Osteocyte (in vitro differentiated cells): ENCODE measurements at regions not wholly inside any gene's neighbourhood (a gene's known extent, or its start where the extent isn't known, plus 50 kb on each side); places are given as distances from the start of the nearest gene placed in this dataset.

Experiments used
- DNase-seq: peaks from one replicate; pipeline ENCODE4 v3.0.0; 2021; ENCODE audit warnings: mixed read lengths; ENCODE audit not compliant: unreplicated experiment; ENCODE audit errors: extremely low spot score
- H3K27ac Mint-ChIP-seq: one replicate; pipeline ENCODE4 v1.8.0; 2021; ENCODE audit warnings: mild to moderate bottlenecking, mixed read lengths; ENCODE audit not compliant: unreplicated experiment
- H3K27me3 Mint-ChIP-seq: one replicate; pipeline ENCODE4 v1.8.0; 2021; ENCODE audit warnings: mixed read lengths; ENCODE audit not compliant: unreplicated experiment
- H3K36me3 Mint-ChIP-seq: one replicate; pipeline ENCODE4 v1.8.0; 2021; ENCODE audit warnings: mixed read lengths; ENCODE audit not compliant: unreplicated experiment
- H3K4me1 Mint-ChIP-seq: one replicate; pipeline ENCODE4 v1.8.0; 2021; ENCODE audit warnings: mixed read lengths; ENCODE audit not compliant: unreplicated experiment
- H3K4me3 Mint-ChIP-seq: one replicate; pipeline ENCODE4 v1.8.0; 2021; ENCODE audit warnings: mild to moderate bottlenecking, moderate library complexity, mixed read lengths; ENCODE audit not compliant: unreplicated experiment
- H3K9me3 Mint-ChIP-seq: one replicate; pipeline ENCODE4 v1.8.0; 2021; ENCODE audit warnings: mixed read lengths; ENCODE audit not compliant: unreplicated experiment
- TF ChIP-seq, protein P1 (sequence below): fragments of 200-600 bp; sonication (generic); IDR thresholded peaks from 2 replicates; pipeline ENCODE4 v1.5.0; 2021; ENCODE audit warnings: antibody characterized with exemption, mild to moderate bottlenecking, moderate library complexity

DNA sequence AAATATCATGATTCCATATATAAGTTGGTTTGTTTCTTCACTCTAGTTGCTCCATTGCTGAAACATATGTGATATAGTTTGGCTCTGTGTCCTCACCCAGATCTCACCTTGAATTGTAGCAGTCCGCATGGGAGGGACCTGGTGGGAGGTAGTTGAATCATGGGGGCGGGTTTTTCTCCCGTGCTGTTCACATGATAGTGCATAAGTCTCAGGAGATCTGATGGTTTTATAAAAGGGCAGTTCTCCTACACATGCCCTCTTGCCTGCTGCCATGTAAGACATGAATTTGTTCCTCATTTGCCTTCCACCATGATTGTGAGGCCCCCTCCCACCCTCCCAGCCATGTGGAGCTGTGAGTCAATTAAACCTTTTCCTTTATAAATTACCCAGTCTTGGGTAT lies 915.5 kb downstream of the KCNJ2 start:
- no peak overlapping the region for H3K27ac Mint-ChIP-seq
- TF ChIP-seq, protein P1, sequence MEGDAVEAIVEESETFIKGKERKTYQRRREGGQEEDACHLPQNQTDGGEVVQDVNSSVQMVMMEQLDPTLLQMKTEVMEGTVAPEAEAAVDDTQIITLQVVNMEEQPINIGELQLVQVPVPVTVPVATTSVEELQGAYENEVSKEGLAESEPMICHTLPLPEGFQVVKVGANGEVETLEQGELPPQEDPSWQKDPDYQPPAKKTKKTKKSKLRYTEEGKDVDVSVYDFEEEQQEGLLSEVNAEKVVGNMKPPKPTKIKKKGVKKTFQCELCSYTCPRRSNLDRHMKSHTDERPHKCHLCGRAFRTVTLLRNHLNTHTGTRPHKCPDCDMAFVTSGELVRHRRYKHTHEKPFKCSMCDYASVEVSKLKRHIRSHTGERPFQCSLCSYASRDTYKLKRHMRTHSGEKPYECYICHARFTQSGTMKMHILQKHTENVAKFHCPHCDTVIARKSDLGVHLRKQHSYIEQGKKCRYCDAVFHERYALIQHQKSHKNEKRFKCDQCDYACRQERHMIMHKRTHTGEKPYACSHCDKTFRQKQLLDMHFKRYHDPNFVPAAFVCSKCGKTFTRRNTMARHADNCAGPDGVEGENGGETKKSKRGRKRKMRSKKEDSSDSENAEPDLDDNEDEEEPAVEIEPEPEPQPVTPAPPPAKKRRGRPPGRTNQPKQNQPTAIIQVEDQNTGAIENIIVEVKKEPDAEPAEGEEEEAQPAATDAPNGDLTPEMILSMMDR: no peak
- no peak for DNase-seq
- no peaks in the 10 kb centered on the region for H3K9me3 Mint-ChIP-seq
- peaks cover 7% of the 10 kb centered on the region for H3K27me3 Mint-ChIP-seq
- no peaks in the 10 kb centered on the region for H3K36me3 Mint-ChIP-seq
- H3K4me3 Mint-ChIP-seq: no peak overlapping the region
- no peaks in the 10 kb centered on the region for H3K4me1 Mint-ChIP-seq

DNA sequence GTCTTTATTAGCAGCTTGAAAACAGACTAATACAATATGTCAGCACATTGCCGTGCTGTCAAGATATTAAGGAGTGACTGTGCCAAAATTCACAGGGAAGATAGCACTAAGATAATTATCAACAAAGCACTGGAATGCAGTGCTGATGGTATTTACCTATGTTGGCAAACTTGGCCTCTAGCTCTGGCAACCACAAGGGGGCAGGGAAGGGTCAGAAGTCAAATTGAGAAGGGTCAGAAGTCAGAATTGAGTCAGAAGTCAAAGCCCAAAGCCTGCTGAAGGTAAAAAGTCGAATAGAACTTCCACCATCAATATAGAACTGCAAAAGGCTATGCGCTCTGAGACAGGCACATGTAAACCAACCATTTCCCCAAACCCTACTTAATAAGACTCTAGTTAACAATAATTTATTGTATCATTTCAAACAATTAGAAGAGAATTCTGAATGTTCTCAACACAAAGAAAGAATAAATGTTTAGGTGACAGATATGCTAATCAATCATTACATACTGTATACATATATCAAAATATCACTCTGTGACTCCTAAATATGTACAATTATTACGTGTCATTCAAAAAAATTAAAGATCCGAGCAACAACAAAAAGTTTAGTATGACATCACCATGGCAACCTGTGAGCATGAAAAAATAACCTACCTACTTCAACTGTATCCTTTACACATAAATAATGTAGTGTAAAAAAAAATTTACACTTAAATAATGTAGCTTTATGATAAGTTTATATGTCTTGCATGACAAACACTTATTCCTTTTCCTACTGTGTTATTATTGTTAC lies 916.1 kb downstream of the KCNJ2 start:
- Mint-ChIP-seq H3K9me3 (no peaks in the 10 kb centered on the region), H3K27ac (no peak overlapping the region), H3K27me3 (peaks cover 7% of the 10 kb centered on the region), H3K4me1 (no peaks in the 10 kb centered on the region), H3K36me3 (no peaks in the 10 kb centered on the region), H3K4me3 (no peak overlapping the region)
- TF ChIP-seq, protein P1: peak; percentile 17
- no peak for DNase-seq

DNA sequence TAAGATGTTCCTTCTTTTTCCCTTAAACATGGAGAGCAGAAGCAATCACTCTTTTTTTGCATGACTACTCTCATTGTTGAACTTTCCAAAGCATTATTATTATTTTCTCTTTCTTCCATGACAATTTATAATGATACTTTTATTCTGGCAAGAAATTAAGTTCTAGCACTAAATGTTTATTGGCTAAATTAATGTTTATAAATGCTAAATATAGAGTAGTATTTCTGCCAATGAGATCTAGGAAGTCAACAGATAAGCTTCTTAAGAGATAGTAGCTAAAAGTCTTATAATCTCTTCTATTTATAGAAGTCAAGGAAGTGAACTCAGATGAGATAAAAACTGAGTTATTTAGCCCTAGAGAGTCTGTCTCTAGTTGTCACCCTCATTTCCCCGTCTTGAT lies 920.1 kb downstream of the KCNJ2 start:
- Mint-ChIP-seq H3K27me3 (peaks cover 7% of the 10 kb centered on the region), H3K4me3 (no peak overlapping the region), H3K9me3 (peaks cover 10% of the 10 kb centered on the region), H3K27ac (no peak overlapping the region), H3K4me1 (no peaks in the 10 kb centered on the region), H3K36me3 (no peaks in the 10 kb centered on the region)
- TF ChIP-seq, protein P1: no peak
- DNase-seq: no peak

DNA sequence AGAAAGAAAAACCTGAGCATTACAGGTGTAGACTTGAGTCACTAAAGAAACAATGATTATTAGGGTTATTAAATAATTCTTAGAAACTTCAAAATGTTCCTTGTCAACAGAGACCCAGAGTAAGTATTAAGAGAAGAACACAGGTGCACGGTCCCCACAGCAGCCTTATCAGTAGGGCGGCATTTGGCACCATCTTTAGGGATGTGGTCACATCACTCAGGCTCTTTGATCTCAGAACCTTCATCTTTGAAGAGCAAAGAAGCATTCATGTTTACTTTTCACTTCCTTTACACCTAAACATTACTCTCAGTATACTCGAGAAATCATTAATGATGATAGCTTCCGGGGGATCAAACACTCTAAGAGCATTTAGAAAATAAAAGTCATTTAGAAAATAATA lies 928.7 kb downstream of the KCNJ2 start:
- Mint-ChIP-seq H3K4me3 (no peak overlapping the region), H3K27me3 (peaks cover 8% of the 10 kb centered on the region), H3K9me3 (peaks cover 13% of the 10 kb centered on the region), H3K27ac (no peak overlapping the region), H3K4me1 (no peaks in the 10 kb centered on the region), H3K36me3 (no peaks in the 10 kb centered on the region)
- TF ChIP-seq, protein P1: no peak
- DNase-seq: no peak

DNA sequence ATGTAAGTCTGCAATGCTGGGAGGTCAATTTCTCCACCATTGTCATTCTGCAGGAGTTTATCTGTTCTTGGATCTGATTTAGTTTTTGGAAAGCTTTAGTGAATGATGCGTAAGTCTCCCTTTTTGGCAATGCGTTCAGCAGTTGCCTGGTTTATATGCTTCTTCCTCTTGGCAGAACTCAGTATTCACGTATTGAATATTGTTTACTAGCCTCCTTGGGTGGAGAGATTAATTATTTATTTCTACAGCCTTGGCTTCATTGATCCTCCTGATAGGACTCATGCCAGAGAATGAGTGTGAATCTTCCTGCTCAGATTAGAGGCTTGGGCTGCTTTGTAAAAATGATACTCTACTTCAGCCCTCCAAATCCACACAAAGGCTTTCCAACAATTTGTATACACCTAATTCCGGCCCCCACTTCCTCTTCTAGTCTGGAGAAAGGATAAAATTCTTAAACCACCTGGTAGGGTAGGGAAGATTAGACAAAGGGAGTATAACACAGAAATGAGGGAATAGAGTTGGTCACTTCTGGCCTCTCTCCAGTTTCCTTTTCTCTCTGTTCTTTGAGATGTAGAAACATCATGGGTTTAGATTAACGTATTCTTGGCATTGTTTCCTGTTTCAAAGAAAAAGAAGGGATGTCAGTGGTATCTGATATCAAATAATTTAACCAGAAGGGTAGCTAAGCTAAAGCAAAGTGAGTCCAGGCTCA lies 929.8 kb downstream of the KCNJ2 start:
- H3K4me1 Mint-ChIP-seq: no peaks in the 10 kb centered on the region
- H3K36me3 Mint-ChIP-seq: no peaks in the 10 kb centered on the region
- H3K27ac Mint-ChIP-seq: no peak overlapping the region
- no peak for DNase-seq
- peaks cover 6% of the 10 kb centered on the region for H3K9me3 Mint-ChIP-seq
- TF ChIP-seq, protein P1: no peak
- peaks cover 8% of the 10 kb centered on the region for H3K27me3 Mint-ChIP-seq
- H3K4me3 Mint-ChIP-seq: no peak overlapping the region
